MM.1S (cell line): ENCODE measurements at regions not wholly inside any gene's neighbourhood (a gene's known extent, or its start where the extent isn't known, plus 50 kb on each side); places are given as distances from the start of the nearest gene placed in this dataset.

Source experiments
- DNase-seq: peaks from one replicate; pipeline ENCODE4 v3.0.0-alpha.2; 2015
- H2AFZ ChIP-seq: fragments of 300-600 bp; sonication (generic); 2 replicates; pipeline ENCODE4 v1.6.0; 2016; ENCODE audit warnings: antibody characterized with exemption, low read length
- H3F3A ChIP-seq: fragments of 300-600 bp; sonication (generic); 2 replicates; pipeline ENCODE4 v1.6.1; 2016; ENCODE audit warnings: mild to moderate bottlenecking, antibody characterized with exemption, low read length, moderate library complexity, mixed read lengths; ENCODE audit not compliant: insufficient read depth
- H3K27ac ChIP-seq: fragments of 300-600 bp; sonication (generic); 2 replicates; pipeline ENCODE4 v1.5.1; 2016; ENCODE audit warnings: mild to moderate bottlenecking, low read length
- H3K27me3 ChIP-seq: fragments of 300-600 bp; sonication (generic); replicated peaks from 2 replicates; pipeline ENCODE4 v1.6.0; 2016; ENCODE audit warnings: low read length; ENCODE audit not compliant: insufficient read depth
- H3K36me3 ChIP-seq: fragments of 300-600 bp; sonication (generic); replicated peaks from 2 replicates; pipeline ENCODE4 v1.6.1; 2016; ENCODE audit warnings: mild to moderate bottlenecking, low read length, mixed read lengths; ENCODE audit not compliant: insufficient read depth
- H3K4me1 ChIP-seq: fragments of 300-600 bp; sonication (generic); 2 replicates; pipeline ENCODE4 v1.6.1; 2016; ENCODE audit warnings: low read length, mixed read lengths
- H3K4me2 ChIP-seq: fragments of 300-600 bp; sonication (generic); 2 replicates; pipeline ENCODE4 v1.6.0; 2016; ENCODE audit warnings: low read depth, low read length
- H3K4me3 ChIP-seq: fragments of 300-600 bp; sonication (generic); 2 replicates; pipeline ENCODE4 v1.5.1; 2016; ENCODE audit warnings: low read length, mixed read lengths
- H3K79me2 ChIP-seq: fragments of 300-600 bp; sonication (generic); 2 replicates; pipeline ENCODE4 v1.6.1; 2016; ENCODE audit warnings: mixed run types, low read length, mixed read lengths
- H3K9ac ChIP-seq: fragments of 300-600 bp; sonication (generic); 2 replicates; pipeline ENCODE4 v1.6.1; 2016; ENCODE audit warnings: low read length, mixed read lengths
- H3K9me2 ChIP-seq: fragments of 300-600 bp; sonication (generic); replicated peaks from 2 replicates; pipeline ENCODE4 v1.6.1; 2016; ENCODE audit warnings: mild to moderate bottlenecking, low read length, mixed read lengths; ENCODE audit not compliant: insufficient read depth
- H3K9me3 ChIP-seq: fragments of 300-600 bp; sonication (generic); replicated peaks from 2 replicates; pipeline ENCODE4 v1.6.1; 2016; ENCODE audit warnings: mild to moderate bottlenecking, low read length, mixed read lengths; ENCODE audit not compliant: insufficient read depth
- H4K20me1 ChIP-seq: fragments of 300-600 bp; sonication (generic); 2 replicates; pipeline ENCODE4 v1.6.1; 2016; ENCODE audit warnings: mild to moderate bottlenecking, low read length, moderate library complexity, mixed read lengths; ENCODE audit not compliant: insufficient read depth
- EZH2 ChIP-seq: fragments of 300-600 bp; sonication (generic); optimal IDR thresholded peaks from 2 replicates; pipeline ENCODE3; 2017; ENCODE audit warnings: low read depth, mild to moderate bottlenecking, antibody characterized with exemption, low read length, mixed read lengths
- EZH2phosphoT487 ChIP-seq: fragments of 300-600 bp; sonication (generic); IDR thresholded peaks from 2 replicates; pipeline ENCODE4 v1.6.1; 2018; ENCODE audit warnings: antibody characterized with exemption, low read length
- TF ChIP-seq, protein P1 (sequence below): fragments of 300-600 bp; sonication (generic); IDR thresholded peaks from 2 replicates; pipeline ENCODE4 v1.5.1; 2016; ENCODE audit warnings: antibody characterized with exemption, low read length, mixed read lengths

DNA sequence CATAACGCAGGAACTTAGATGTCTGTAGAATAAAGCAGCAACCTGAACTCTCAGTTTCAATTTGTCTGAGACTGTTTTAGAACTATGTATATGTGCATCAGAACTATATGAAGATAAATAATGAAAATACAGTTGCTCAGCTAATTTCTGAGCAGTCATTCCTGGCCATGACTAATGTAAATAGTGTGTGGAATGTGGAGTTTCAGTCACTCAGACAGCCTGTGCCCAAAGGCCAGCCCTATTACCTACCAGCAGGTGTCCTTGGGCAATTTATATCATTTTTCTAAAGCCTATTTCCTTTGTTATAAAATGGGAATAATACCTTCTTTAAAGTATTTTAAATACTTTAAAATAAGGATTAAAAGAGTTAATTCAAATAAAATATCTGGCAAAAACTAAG is 56.0 kb upstream of the RELL1 start:
- no peak overlapping the region for H3K9ac ChIP-seq
- H3K4me3 ChIP-seq, result no peak overlapping the region
- H3K4me2 ChIP-seq, result no peak overlapping the region

DNA sequence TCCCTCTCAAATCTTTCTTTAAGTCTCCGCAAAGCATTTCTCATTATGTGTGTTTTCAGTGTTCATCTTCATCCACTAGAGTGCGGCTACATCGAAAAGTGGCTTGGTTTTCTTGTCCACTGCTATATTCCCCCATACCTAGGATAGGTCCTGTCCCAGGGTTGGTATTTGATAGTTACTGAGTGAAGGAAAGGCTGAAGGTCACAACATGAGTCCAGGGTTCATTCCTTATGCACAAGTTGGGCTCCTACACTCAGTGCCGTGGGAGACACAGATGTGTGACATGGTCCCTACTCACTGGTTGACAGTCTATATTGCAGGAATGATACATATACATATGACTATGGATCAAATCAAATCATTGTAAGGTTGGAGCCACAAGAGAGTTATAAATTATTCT is 55.4 kb upstream of the RELL1 start:
- no peak overlapping the region for H3K9ac ChIP-seq
- H3K9me2 ChIP-seq, result no peaks in the 10 kb centered on the region
- no peaks in the 10 kb centered on the region for H4K20me1 ChIP-seq
- no peak overlapping the region for H3K27ac ChIP-seq
- H3K4me3 ChIP-seq, result no peak overlapping the region
- no peaks in the 10 kb centered on the region for H3K36me3 ChIP-seq
- no peaks in the 10 kb centered on the region for H3K27me3 ChIP-seq
- DNase-seq, result no peak
- H3K79me2 ChIP-seq, result no peaks in the 10 kb centered on the region
- H3K4me1 ChIP-seq, result no peaks in the 10 kb centered on the region
- no peaks in the 10 kb centered on the region for H3K9me3 ChIP-seq
- H3K4me2 ChIP-seq, result no peak overlapping the region
- TF ChIP-seq EZH2phosphoT487 (no peak), EZH2 (no peak)
- TF ChIP-seq, protein P1, sequence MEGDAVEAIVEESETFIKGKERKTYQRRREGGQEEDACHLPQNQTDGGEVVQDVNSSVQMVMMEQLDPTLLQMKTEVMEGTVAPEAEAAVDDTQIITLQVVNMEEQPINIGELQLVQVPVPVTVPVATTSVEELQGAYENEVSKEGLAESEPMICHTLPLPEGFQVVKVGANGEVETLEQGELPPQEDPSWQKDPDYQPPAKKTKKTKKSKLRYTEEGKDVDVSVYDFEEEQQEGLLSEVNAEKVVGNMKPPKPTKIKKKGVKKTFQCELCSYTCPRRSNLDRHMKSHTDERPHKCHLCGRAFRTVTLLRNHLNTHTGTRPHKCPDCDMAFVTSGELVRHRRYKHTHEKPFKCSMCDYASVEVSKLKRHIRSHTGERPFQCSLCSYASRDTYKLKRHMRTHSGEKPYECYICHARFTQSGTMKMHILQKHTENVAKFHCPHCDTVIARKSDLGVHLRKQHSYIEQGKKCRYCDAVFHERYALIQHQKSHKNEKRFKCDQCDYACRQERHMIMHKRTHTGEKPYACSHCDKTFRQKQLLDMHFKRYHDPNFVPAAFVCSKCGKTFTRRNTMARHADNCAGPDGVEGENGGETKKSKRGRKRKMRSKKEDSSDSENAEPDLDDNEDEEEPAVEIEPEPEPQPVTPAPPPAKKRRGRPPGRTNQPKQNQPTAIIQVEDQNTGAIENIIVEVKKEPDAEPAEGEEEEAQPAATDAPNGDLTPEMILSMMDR, result no peak
- no peak overlapping the region for H2AFZ ChIP-seq
- H3F3A ChIP-seq, result no peaks in the 10 kb centered on the region

More for the DNA sequence above, 56.0 kb upstream of the RELL1 start:
- H3K4me1 ChIP-seq, result no peaks in the 10 kb centered on the region
- no peaks in the 10 kb centered on the region for H3K27me3 ChIP-seq
- TF ChIP-seq EZH2, result no peak
- TF ChIP-seq, protein P1, result no peak
- peak; percentile 30 for DNase-seq
- no peaks in the 10 kb centered on the region for H3F3A ChIP-seq
- H4K20me1 ChIP-seq, result no peaks in the 10 kb centered on the region
- no peaks in the 10 kb centered on the region for H3K9me2 ChIP-seq
- no peak overlapping the region for H2AFZ ChIP-seq
- H3K79me2 ChIP-seq, result no peaks in the 10 kb centered on the region
- no peaks in the 10 kb centered on the region for H3K36me3 ChIP-seq
- no peak overlapping the region for H3K27ac ChIP-seq
- no peaks in the 10 kb centered on the region for H3K9me3 ChIP-seq

- H3K9ac ChIP-seq, result no peak overlapping the region
These were observed 54.4 kb upstream of the RELL1 start for GRCh38 chr4:37740546-37740945.

More at GRCh38 chr4:37740546-37740945, 54.4 kb upstream of the RELL1 start:
- no peak for DNase-seq
- H3K79me2 ChIP-seq, result no peaks in the 10 kb centered on the region
- no peaks in the 10 kb centered on the region for H3F3A ChIP-seq
- H4K20me1 ChIP-seq, result no peaks in the 10 kb centered on the region
- H3K27me3 ChIP-seq, result no peaks in the 10 kb centered on the region
- no peaks in the 10 kb centered on the region for H3K9me2 ChIP-seq
- no peak overlapping the region for H2AFZ ChIP-seq
- no peak overlapping the region for H3K4me3 ChIP-seq
- no peak overlapping the region for H3K27ac ChIP-seq
- H3K4me1 ChIP-seq, result no peaks in the 10 kb centered on the region
- TF ChIP-seq EZH2 (no peak), EZH2phosphoT487 (no peak)
- TF ChIP-seq, protein P1, result no peak
- no peaks in the 10 kb centered on the region for H3K9me3 ChIP-seq
- H3K4me2 ChIP-seq, result no peak overlapping the region
- H3K36me3 ChIP-seq, result no peaks in the 10 kb centered on the region
